Astrocyte (in vitro differentiated cells and primary cell): ENCODE measurements at regions not wholly inside any gene's neighbourhood (a gene's known extent, or its start where the extent isn't known, plus 50 kb on each side); places are given as distances from the start of the nearest gene placed in this dataset.
A peak's percentile ranks its signal among the peaks of the same experiment; 100 is the strongest.

Experiments
- DNase-seq: peaks from one replicate; pipeline ENCODE4 v3.0.0-alpha.2; 2010; ENCODE audit warnings: low read depth
- FAIRE-seq: peaks from 2 replicates; lab custom pipeline; 2011; peaks lifted over from hg19 to GRCh38; lab: Jason Lieb, UNC
- H2AFZ ChIP-seq: 2 replicates; pipeline ENCODE4 v1.6.0; 2012; ENCODE audit warnings: low read depth, low read length, inconsistent platforms
- H3K27ac ChIP-seq: 2 replicates; pipeline ENCODE4 v1.5.1; 2011; ENCODE audit warnings: low read depth, low read length, inconsistent platforms
- H3K27me3 ChIP-seq: 2 replicates; pipeline ENCODE4 v1.6.0; 2011; ENCODE audit warnings: low read length, inconsistent platforms; ENCODE audit not compliant: insufficient read depth
- H3K36me3 ChIP-seq: 2 replicates; pipeline ENCODE4 v1.5.1; 2011; ENCODE audit warnings: low read length, inconsistent platforms; ENCODE audit not compliant: insufficient read depth
- H3K4me1 ChIP-seq: 2 replicates; pipeline ENCODE4 v1.5.1; 2011; ENCODE audit warnings: low read length, inconsistent platforms; ENCODE audit not compliant: insufficient read depth
- H3K4me2 ChIP-seq: 2 replicates; pipeline ENCODE4 v1.6.0; 2012; ENCODE audit warnings: low read length, inconsistent platforms
- H3K4me3 ChIP-seq: 2 replicates; pipeline ENCODE4 v1.5.1; 2011; ENCODE audit warnings: low read depth, mild to moderate bottlenecking, low read length, inconsistent platforms; ENCODE audit not compliant: insufficient read depth
- H3K79me2 ChIP-seq: 2 replicates; pipeline ENCODE4 v1.6.0; 2012; ENCODE audit warnings: mild to moderate bottlenecking, low read length, inconsistent platforms; ENCODE audit not compliant: insufficient read depth
- H3K9ac ChIP-seq: 2 replicates; pipeline ENCODE4 v1.6.0; 2012; ENCODE audit warnings: mild to moderate bottlenecking, low read length, inconsistent platforms
- H3K9me3 ChIP-seq: 2 replicates; pipeline ENCODE4 v1.5.1; 2012; ENCODE audit warnings: low read depth, mild to moderate bottlenecking, low read length, inconsistent platforms; ENCODE audit not compliant: insufficient read depth
- H4K20me1 ChIP-seq: 2 replicates; pipeline ENCODE4 v1.6.0; 2012; ENCODE audit warnings: low read length, inconsistent platforms; ENCODE audit not compliant: insufficient read depth
- H3K27ac Mint-ChIP-seq: one replicate; pipeline ENCODE4 v1.8.0; 2021; ENCODE audit warnings: mild to moderate bottlenecking, mixed read lengths; ENCODE audit not compliant: unreplicated experiment
- H3K27me3 Mint-ChIP-seq: one replicate; pipeline ENCODE4 v1.8.0; 2021; ENCODE audit warnings: low read depth, mixed read lengths; ENCODE audit not compliant: unreplicated experiment
- H3K36me3 Mint-ChIP-seq: one replicate; pipeline ENCODE4 v1.8.0; 2021; ENCODE audit warnings: low read depth, mixed read lengths; ENCODE audit not compliant: unreplicated experiment
- H3K4me1 Mint-ChIP-seq: one replicate; pipeline ENCODE4 v1.8.0; 2021; ENCODE audit warnings: low read depth, mixed read lengths; ENCODE audit not compliant: unreplicated experiment
- H3K4me3 Mint-ChIP-seq: one replicate; pipeline ENCODE4 v1.8.0; 2021; ENCODE audit warnings: mild to moderate bottlenecking, moderate library complexity, mixed read lengths; ENCODE audit not compliant: unreplicated experiment
- H3K9me3 Mint-ChIP-seq: one replicate; pipeline ENCODE4 v1.8.0; 2021; ENCODE audit warnings: mild to moderate bottlenecking, mixed read lengths; ENCODE audit not compliant: unreplicated experiment
- CTCF ChIP-seq: IDR thresholded peaks from 2 replicates; pipeline ENCODE4 v1.5.1; 2011; ENCODE audit warnings: low read depth, mild to moderate bottlenecking, inconsistent platforms, low read length, moderate library complexity; ENCODE audit not compliant: insufficient read depth
- EZH2 ChIP-seq: IDR thresholded peaks from 2 replicates; pipeline ENCODE4 v1.6.1; 2012; ENCODE audit warnings: mild to moderate bottlenecking, low read length, inconsistent platforms; ENCODE audit not compliant: insufficient read depth

GRCh38 chr20:56929606-56930005 lies 300.5 kb downstream of the TFAP2C start:
- Mint-ChIP-seq H3K4me3 (no peak overlapping the region), H3K4me1 (peaks cover 5% of the 10 kb centered on the region), H3K36me3 (no peaks in the 10 kb centered on the region), H3K9me3 (no peaks in the 10 kb centered on the region), H3K27me3 (peaks cover 56% of the 10 kb centered on the region), H3K27ac (no peak overlapping the region)
- TF ChIP-seq CTCF, result no peak
- TF ChIP-seq EZH2, result no peak
- Histone ChIP-seq H3K4me1 (peaks cover 5% of the 10 kb centered on the region), H3K36me3 (no peaks in the 10 kb centered on the region), H3K27me3 (peaks cover 62% of the 10 kb centered on the region), H3K9me3 (no peaks in the 10 kb centered on the region), H4K20me1 (no peaks in the 10 kb centered on the region), H3K4me3 (no peak overlapping the region), H3K9ac (no peak overlapping the region), H3K79me2 (no peaks in the 10 kb centered on the region), H2AFZ (no peak overlapping the region), H3K27ac (no peak overlapping the region), H3K4me2 (peak overlapping the region; percentile 15)
- DNase-seq (no peak), FAIRE-seq (no peak)

- no peak overlapping the region for H2AFZ ChIP-seq
- H3K4me3 Mint-ChIP-seq, result no peak overlapping the region
- H3K27me3 ChIP-seq, result peaks cover 50% of the 10 kb centered on the region
- no peak overlapping the region for H3K4me3 ChIP-seq
- H3K4me1 Mint-ChIP-seq, result peaks cover 3% of the 10 kb centered on the region
- no peaks in the 10 kb centered on the region for H3K4me1 ChIP-seq
- no peak overlapping the region for H3K9ac ChIP-seq
- H3K9me3 Mint-ChIP-seq, result no peaks in the 10 kb centered on the region
- DNase-seq (no peak), FAIRE-seq (no peak)
- H3K9me3 ChIP-seq, result no peaks in the 10 kb centered on the region
- no peak overlapping the region for H3K27ac ChIP-seq
- H3K27ac Mint-ChIP-seq, result no peak overlapping the region
- H3K27me3 Mint-ChIP-seq, result peaks cover 46% of the 10 kb centered on the region
- H3K79me2 ChIP-seq, result no peaks in the 10 kb centered on the region
- no peaks in the 10 kb centered on the region for H3K36me3 Mint-ChIP-seq
- H4K20me1 ChIP-seq, result no peaks in the 10 kb centered on the region
- no peak for TF ChIP-seq CTCF
- no peak for TF ChIP-seq EZH2
- H3K36me3 ChIP-seq, result no peaks in the 10 kb centered on the region
- H3K4me2 ChIP-seq, result no peak overlapping the region
Observed at GRCh38 chr20:56930876-56931275, 301.8 kb downstream of the TFAP2C start.

GRCh38 chr20:56932575-56933330 lies 303.6 kb downstream of the TFAP2C start:
- TF ChIP-seq CTCF (no peak), EZH2 (no peak)
- no peak overlapping the region for H3K9ac ChIP-seq
- no peaks in the 10 kb centered on the region for H3K9me3 Mint-ChIP-seq
- no peaks in the 10 kb centered on the region for H3K36me3 Mint-ChIP-seq
- no peak overlapping the region for H3K27ac ChIP-seq
- no peak overlapping the region for H3K4me3 Mint-ChIP-seq
- no peaks in the 10 kb centered on the region for H3K4me1 Mint-ChIP-seq
- H3K4me2 ChIP-seq, result no peak overlapping the region
- no peaks in the 10 kb centered on the region for H3K4me1 ChIP-seq
- no peaks in the 10 kb centered on the region for H3K79me2 ChIP-seq
- H3K27me3 Mint-ChIP-seq, result peaks cover 28% of the 10 kb centered on the region
- H3K27ac Mint-ChIP-seq, result no peak overlapping the region
- no peaks in the 10 kb centered on the region for H3K36me3 ChIP-seq
- H2AFZ ChIP-seq, result no peak overlapping the region
- H3K9me3 ChIP-seq, result no peaks in the 10 kb centered on the region
- DNase-seq (no peak), FAIRE-seq (no peak)
- H3K27me3 ChIP-seq, result peaks cover 31% of the 10 kb centered on the region
- H3K4me3 ChIP-seq, result no peak overlapping the region
- H4K20me1 ChIP-seq, result no peaks in the 10 kb centered on the region
